ENCODE measurements at regions not wholly inside any gene's neighbourhood (a gene's known extent, or its start where the extent isn't known, plus 50 kb on each side); places are given as distances from the start of the nearest gene placed in this dataset.

DNA sequence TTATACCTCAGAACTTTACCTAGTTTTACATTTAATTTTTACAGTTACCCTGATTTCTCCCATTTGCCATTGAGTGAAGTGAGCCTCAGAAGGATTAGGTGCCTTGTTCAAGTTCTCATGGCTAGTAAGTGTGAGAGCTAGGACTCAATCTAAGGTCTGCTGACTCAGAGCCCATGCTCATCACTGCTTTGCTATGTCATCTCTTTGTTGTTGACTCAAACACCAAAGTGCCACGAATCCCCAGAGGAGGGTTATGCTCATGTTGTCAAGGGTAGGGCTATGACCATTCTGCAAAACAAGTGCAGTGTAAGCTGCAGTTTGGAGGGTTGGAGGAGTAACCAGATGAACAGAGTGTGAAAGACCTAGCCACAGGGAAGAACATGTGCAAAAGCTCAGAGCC, 185.4 kb upstream of the SKOR2 start:
- H3K27me3 ChIP-seq = no peaks in the 10 kb centered on the region
- no peaks in the 10 kb centered on the region for H3K36me3 ChIP-seq
- no peaks in the 10 kb centered on the region for H3K9me3 ChIP-seq
- no peak for ATAC-seq
- no peak overlapping the region for H3K27ac ChIP-seq
- no peak for TF ChIP-seq POLR2A (IDR thresholded peaks at IDR 0.05)
- TF ChIP-seq, protein P1, sequence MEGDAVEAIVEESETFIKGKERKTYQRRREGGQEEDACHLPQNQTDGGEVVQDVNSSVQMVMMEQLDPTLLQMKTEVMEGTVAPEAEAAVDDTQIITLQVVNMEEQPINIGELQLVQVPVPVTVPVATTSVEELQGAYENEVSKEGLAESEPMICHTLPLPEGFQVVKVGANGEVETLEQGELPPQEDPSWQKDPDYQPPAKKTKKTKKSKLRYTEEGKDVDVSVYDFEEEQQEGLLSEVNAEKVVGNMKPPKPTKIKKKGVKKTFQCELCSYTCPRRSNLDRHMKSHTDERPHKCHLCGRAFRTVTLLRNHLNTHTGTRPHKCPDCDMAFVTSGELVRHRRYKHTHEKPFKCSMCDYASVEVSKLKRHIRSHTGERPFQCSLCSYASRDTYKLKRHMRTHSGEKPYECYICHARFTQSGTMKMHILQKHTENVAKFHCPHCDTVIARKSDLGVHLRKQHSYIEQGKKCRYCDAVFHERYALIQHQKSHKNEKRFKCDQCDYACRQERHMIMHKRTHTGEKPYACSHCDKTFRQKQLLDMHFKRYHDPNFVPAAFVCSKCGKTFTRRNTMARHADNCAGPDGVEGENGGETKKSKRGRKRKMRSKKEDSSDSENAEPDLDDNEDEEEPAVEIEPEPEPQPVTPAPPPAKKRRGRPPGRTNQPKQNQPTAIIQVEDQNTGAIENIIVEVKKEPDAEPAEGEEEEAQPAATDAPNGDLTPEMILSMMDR (IDR thresholded peaks at IDR 0.05 in 4 of 5, conservative IDR thresholded peaks at IDR 0.05 in 1 of 5) = no peak
- in situ Hi-C loops (cut with MboI; ENCODE audit: low sequenced_read_pairs in 4 of 4) = no loop called here
- no peak overlapping the region for H3K4me3 ChIP-seq
- intact Hi-C loops (cut with DNase I; ENCODE audit: low total_unique reads) = no loop called here
- no peaks in the 10 kb centered on the region for H3K4me1 ChIP-seq
- no peak for DNase-seq

DNA sequence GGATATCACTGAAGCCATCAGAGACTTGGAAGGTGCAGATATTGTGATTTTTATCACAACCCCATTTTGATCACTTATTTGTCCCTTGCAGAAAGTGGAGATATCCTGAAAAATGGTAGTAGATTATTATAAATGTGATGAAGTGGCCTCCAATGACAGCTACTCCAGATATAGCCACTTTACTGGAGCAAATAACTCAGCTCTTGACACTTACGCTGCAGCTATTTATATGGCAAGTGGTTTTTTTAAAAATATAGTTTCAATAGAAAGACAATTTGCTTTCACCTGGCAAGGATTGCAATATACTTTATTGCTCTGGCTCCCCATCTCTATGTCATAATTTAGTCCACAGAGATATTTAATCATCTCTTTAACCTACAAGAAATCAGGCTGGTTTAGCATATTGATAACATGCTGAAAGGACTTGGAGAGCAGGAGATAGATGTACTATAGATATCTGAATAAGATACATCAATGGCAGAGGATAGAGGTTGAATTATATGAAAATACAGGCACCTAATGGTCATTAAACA, 182.8 kb upstream of the SKOR2 start:
- no peaks in the 10 kb centered on the region for H3K9me3 ChIP-seq
- no peak overlapping the region for H3K4me3 ChIP-seq
- ATAC-seq = no peak
- H3K4me1 ChIP-seq = no peaks in the 10 kb centered on the region
- no peak overlapping the region for H3K27ac ChIP-seq
- H3K27me3 ChIP-seq = no peaks in the 10 kb centered on the region
- in situ Hi-C loops (cut with MboI; ENCODE audit: low sequenced_read_pairs in 4 of 4) (no loop called here), intact Hi-C loops (cut with DNase I; ENCODE audit: low total_unique reads) (no loop called here)
- no peaks in the 10 kb centered on the region for H3K36me3 ChIP-seq
- no peak for TF ChIP-seq POLR2A (IDR thresholded peaks at IDR 0.05)
- TF ChIP-seq, protein P1 (IDR thresholded peaks at IDR 0.05 in 4 of 5, conservative IDR thresholded peaks at IDR 0.05 in 1 of 5) = no peak
- DNase-seq = no peak

DNA sequence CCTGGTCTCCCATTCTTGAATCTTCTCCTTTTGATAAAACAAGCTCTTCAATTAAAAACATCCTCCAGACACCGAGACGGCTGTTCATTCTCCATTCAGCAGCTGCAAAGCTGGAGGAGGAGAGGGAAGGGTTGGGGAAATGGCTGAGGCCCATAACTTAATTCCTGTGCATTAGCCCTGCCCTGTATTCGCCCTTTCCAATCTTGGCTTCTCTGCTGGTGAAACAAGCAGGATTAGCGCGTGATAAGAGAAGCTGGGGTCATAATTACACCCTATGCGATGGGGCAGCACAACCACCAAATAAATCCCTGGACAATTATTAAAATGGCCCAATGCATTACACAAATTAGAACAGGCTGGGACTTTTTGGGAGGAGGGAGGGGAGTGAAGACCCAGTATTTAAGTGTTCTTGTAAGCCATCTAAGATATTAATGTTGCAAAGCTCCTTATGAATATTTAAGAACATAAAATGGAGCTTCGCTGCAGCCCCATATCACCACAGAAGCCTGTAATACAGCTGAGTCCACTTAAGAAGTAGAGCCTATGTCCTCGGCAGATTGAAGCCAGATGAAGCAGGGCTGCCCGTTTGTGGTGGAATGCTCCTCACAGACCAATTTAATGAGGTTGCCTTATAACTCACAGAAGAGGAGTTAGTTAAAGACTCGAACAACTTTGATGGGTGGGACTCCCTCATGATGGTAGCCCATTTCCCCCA, 176.6 kb upstream of the SKOR2 start:
- no peaks in the 10 kb centered on the region for H3K36me3 ChIP-seq
- DNase-seq (no peak), ATAC-seq (no peak)
- H3K4me3 ChIP-seq = no peak overlapping the region
- no peak overlapping the region for H3K27ac ChIP-seq
- in situ Hi-C loops (cut with MboI; ENCODE audit: low sequenced_read_pairs in 4 of 4) (no loop called here), intact Hi-C loops (cut with DNase I; ENCODE audit: low total_unique reads) (no loop called here)
- no peaks in the 10 kb centered on the region for H3K4me1 ChIP-seq
- no peaks in the 10 kb centered on the region for H3K9me3 ChIP-seq
- TF ChIP-seq, protein P1 (IDR thresholded peaks at IDR 0.05 in 4 of 5, conservative IDR thresholded peaks at IDR 0.05 in 1 of 5) = no peak
- TF ChIP-seq POLR2A (IDR thresholded peaks at IDR 0.05) = no peak
- H3K27me3 ChIP-seq = no peaks in the 10 kb centered on the region

DNA sequence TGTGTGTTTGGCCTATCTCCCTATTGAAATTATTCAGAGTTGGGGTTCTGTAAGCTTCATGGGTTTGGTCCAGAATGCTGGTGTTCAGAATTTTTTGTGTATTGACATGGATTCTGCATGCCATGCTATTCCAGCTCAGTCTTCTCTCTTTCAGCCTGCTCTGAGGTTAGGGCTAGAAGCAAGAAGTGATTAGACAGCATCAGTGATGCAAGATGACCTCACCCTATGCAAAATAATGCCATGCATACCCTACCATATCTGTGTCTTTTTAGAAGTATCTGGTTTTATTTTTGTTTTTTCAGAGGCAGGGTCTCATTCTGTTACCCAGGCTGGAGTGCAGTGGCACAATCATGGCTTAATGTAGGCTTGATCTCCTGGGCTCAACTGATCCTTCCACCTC, 175.6 kb upstream of the SKOR2 start:
- no peak for DNase-seq
- no peaks in the 10 kb centered on the region for H3K4me1 ChIP-seq
- TF ChIP-seq, protein P1 (IDR thresholded peaks at IDR 0.05 in 4 of 5, conservative IDR thresholded peaks at IDR 0.05 in 1 of 5) = no peak
- TF ChIP-seq POLR2A (IDR thresholded peaks at IDR 0.05) = no peak
- H3K27me3 ChIP-seq = no peaks in the 10 kb centered on the region
- no peaks in the 10 kb centered on the region for H3K36me3 ChIP-seq
- no peaks in the 10 kb centered on the region for H3K9me3 ChIP-seq
- H3K27ac ChIP-seq = no peak overlapping the region
- intact Hi-C loops (cut with DNase I; ENCODE audit: low total_unique reads) = no loop called here
- in situ Hi-C loops (cut with MboI; ENCODE audit: low sequenced_read_pairs in 4 of 4) = no loop called here
- H3K4me3 ChIP-seq = no peak overlapping the region
- no peak for ATAC-seq

DNA sequence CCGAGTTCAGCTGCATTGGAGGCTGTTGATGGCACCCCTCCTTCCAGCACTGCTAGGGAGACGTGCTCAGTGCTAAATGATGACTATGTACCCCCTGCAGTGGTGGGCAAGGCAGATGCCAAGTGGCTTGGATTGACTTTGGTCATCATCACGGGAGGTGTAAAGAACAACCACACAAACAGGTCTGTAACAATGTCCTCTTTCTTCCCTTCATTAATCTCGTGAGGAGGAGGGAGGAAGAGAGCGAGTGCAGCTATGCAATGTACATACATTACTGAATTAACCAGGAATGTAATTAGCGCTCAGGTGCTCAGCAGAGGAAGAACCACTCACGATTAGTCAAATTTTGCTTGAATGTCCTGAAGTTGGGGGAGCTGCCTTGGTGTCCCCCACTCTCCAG, 173.9 kb upstream of the SKOR2 start:
- Histone ChIP-seq H3K4me3 (no peak overlapping the region), H3K9me3 (no peaks in the 10 kb centered on the region), H3K27ac (no peak overlapping the region), H3K27me3 (no peaks in the 10 kb centered on the region), H3K36me3 (no peaks in the 10 kb centered on the region), H3K4me1 (no peaks in the 10 kb centered on the region)
- intact Hi-C loops (cut with DNase I; ENCODE audit: low total_unique reads) = no loop called here
- DNase-seq = no peak
- no peak for TF ChIP-seq POLR2A (IDR thresholded peaks at IDR 0.05)
- TF ChIP-seq, protein P1 (IDR thresholded peaks at IDR 0.05 in 4 of 5, conservative IDR thresholded peaks at IDR 0.05 in 1 of 5) = no peak
- in situ Hi-C loops (cut with MboI; ENCODE audit: low sequenced_read_pairs in 4 of 4) = no loop called here
- no peak for ATAC-seq

Data from gastrocnemius medialis (tissue), 4 donors.